OCI-LY3 (cell line): ENCODE measurements at regions not wholly inside any gene's neighbourhood (a gene's known extent, or its start where the extent isn't known, plus 50 kb on each side); places are given as distances from the start of the nearest gene placed in this dataset.

Experiments used
- H2AFZ ChIP-seq: fragments of 200-600, 300-600 bp; shearing (Covaris generic); 2 replicates; pipeline ENCODE4 v1.6.0; 2014; ENCODE audit warnings: antibody characterized with exemption, low read depth, low read length
- H3K27ac ChIP-seq: fragments of 200-600, 300-600 bp; sonication (generic); 2 replicates; pipeline ENCODE4 v1.5.1; 2014; ENCODE audit warnings: mild to moderate bottlenecking, low read length, moderate library complexity, mixed read lengths
- H3K27me3 ChIP-seq: fragments of 200-600, 300-600 bp; sonication (generic); 2 replicates; pipeline ENCODE4 v1.6.1; 2014; ENCODE audit warnings: low read depth, low read length, mixed read lengths
- H3K36me3 ChIP-seq: fragments of 200-600, 300-600 bp; sonication (generic); replicated peaks from 2 replicates; pipeline ENCODE3; 2014; ENCODE audit warnings: low read depth, low read length, mixed read lengths
- H3K4me1 ChIP-seq: fragments of 300-600, 200-600 bp; sonication (generic); 2 replicates; pipeline ENCODE4 v1.6.1; 2014; ENCODE audit warnings: low read length, mixed read lengths
- H3K4me2 ChIP-seq: fragments of 200-600, 300-600 bp; sonication (generic); 2 replicates; pipeline ENCODE4 v1.6.1; 2014; ENCODE audit warnings: low read length, mixed read lengths
- H3K4me3 ChIP-seq: fragments of 300-600, 200-600 bp; sonication (generic); 2 replicates; pipeline ENCODE4 v1.5.1; 2014; ENCODE audit warnings: antibody characterized with exemption, mild to moderate bottlenecking, low read length, moderate library complexity
- H3K79me2 ChIP-seq: fragments of 300-600, 200-600 bp; shearing (Covaris generic); 2 replicates; pipeline ENCODE4 v1.6.1; 2014; ENCODE audit warnings: mild to moderate bottlenecking, low read length, mixed read lengths
- H3K9ac ChIP-seq: fragments of 300-600, 200-600 bp; shearing (Covaris generic); 2 replicates; pipeline ENCODE4 v1.6.0; 2014; ENCODE audit warnings: mild to moderate bottlenecking, low read length, moderate library complexity
- H3K9me3 ChIP-seq: fragments of 200-600, 300-600 bp; shearing (Covaris generic); 2 replicates; pipeline ENCODE4 v1.6.1; 2014; ENCODE audit warnings: low read length, mixed read lengths; ENCODE audit not compliant: insufficient read depth
- H4K20me1 ChIP-seq: fragments of 200-600, 300-600 bp; sonication (generic); 2 replicates; pipeline ENCODE4 v1.6.1; 2016; ENCODE audit warnings: low read length, mixed read lengths; ENCODE audit not compliant: insufficient read depth
- EZH2phosphoT487 ChIP-seq: fragments of 200-600 bp; shearing (Covaris generic); IDR thresholded peaks from 2 replicates; pipeline ENCODE4 v1.6.1; 2018; ENCODE audit warnings: antibody characterized with exemption, mixed run types, low read depth
- TF ChIP-seq, protein P1 (sequence below): fragments of 200-600, 300-600 bp; sonication (generic); IDR thresholded peaks from 2 replicates; pipeline ENCODE4 v1.5.1; 2014; ENCODE audit warnings: antibody characterized with exemption, low read length, low read depth

DNA sequence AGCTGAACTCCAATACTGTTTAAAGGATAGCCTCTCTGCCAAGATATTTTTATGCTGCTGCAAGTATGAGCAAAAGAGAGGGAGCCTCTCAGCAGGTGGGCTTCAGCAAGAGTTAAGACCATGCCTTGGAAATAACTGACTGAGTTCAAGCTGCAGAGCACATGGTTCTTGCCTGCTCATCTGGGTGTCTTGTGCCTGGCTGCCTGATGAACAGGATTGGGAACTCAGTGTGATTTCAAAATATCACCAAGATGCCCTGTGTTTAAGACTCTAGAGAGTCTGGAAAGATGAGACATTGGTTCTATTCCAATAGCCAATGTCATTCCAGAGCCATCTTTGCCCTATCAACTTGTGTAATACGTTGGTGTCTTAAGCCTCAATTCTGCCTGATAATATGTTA lies 147.5 kb upstream of the VEPH1 start:
- TF ChIP-seq, protein P1, sequence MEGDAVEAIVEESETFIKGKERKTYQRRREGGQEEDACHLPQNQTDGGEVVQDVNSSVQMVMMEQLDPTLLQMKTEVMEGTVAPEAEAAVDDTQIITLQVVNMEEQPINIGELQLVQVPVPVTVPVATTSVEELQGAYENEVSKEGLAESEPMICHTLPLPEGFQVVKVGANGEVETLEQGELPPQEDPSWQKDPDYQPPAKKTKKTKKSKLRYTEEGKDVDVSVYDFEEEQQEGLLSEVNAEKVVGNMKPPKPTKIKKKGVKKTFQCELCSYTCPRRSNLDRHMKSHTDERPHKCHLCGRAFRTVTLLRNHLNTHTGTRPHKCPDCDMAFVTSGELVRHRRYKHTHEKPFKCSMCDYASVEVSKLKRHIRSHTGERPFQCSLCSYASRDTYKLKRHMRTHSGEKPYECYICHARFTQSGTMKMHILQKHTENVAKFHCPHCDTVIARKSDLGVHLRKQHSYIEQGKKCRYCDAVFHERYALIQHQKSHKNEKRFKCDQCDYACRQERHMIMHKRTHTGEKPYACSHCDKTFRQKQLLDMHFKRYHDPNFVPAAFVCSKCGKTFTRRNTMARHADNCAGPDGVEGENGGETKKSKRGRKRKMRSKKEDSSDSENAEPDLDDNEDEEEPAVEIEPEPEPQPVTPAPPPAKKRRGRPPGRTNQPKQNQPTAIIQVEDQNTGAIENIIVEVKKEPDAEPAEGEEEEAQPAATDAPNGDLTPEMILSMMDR = no peak
- TF ChIP-seq EZH2phosphoT487 = no peak

DNA sequence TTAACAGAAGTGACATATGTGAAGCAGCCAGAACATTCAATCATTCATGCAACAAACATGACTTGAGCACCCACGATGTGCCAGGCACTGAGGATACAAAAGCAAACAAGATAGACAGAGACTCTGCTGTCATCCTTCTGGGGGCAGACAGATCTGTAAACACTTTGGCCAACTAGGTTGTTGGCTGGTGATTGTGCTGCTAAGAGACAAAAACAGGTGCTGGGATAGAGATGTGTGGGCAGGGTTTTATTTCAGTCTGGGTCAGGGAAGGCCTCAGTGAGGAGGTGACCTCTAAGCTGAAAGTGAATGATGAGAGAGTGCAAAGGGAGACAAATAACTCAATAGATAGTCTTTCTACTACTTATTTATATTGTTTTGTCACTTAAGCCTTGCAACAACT lies 147.0 kb upstream of the VEPH1 start:
- no peak for TF ChIP-seq EZH2phosphoT487
- TF ChIP-seq, protein P1 = no peak
- no peaks in the 10 kb centered on the region for H3K4me1 ChIP-seq
- H2AFZ ChIP-seq = no peak overlapping the region

More for the DNA sequence above, 147.5 kb upstream of the VEPH1 start:
- Histone ChIP-seq H3K36me3 (no peaks in the 10 kb centered on the region), H4K20me1 (no peaks in the 10 kb centered on the region), H3K9me3 (no peaks in the 10 kb centered on the region), H3K27ac (no peak overlapping the region), H3K4me3 (no peak overlapping the region), H3K4me2 (no peak overlapping the region), H3K4me1 (no peaks in the 10 kb centered on the region), H2AFZ (no peak overlapping the region), H3K27me3 (no peaks in the 10 kb centered on the region), H3K79me2 (no peaks in the 10 kb centered on the region), H3K9ac (no peak overlapping the region)

GRCh38 chr3:157649511-157649910 lies 146.3 kb upstream of the VEPH1 start:
- Histone ChIP-seq H3K4me3 (no peak overlapping the region), H2AFZ (no peak overlapping the region)

More for the DNA sequence above, 147.0 kb upstream of the VEPH1 start:
- no peaks in the 10 kb centered on the region for H4K20me1 ChIP-seq
- H3K27me3 ChIP-seq = no peaks in the 10 kb centered on the region
- no peaks in the 10 kb centered on the region for H3K9me3 ChIP-seq
- no peak overlapping the region for H3K9ac ChIP-seq
- H3K27ac ChIP-seq = no peak overlapping the region
- H3K79me2 ChIP-seq = no peaks in the 10 kb centered on the region
- H3K36me3 ChIP-seq = no peaks in the 10 kb centered on the region
- no peak overlapping the region for H3K4me2 ChIP-seq
- no peak overlapping the region for H3K4me3 ChIP-seq

GRCh38 chr3:157647820-157648219 lies 144.6 kb upstream of the VEPH1 start:
- Histone ChIP-seq H3K79me2 (no peaks in the 10 kb centered on the region), H2AFZ (no peak overlapping the region), H3K9ac (no peak overlapping the region), H3K4me1 (no peaks in the 10 kb centered on the region), H3K4me2 (no peak overlapping the region), H3K4me3 (no peak overlapping the region), H3K36me3 (no peaks in the 10 kb centered on the region), H3K27ac (no peak overlapping the region), H4K20me1 (no peaks in the 10 kb centered on the region), H3K27me3 (no peaks in the 10 kb centered on the region), H3K9me3 (no peaks in the 10 kb centered on the region)
- TF ChIP-seq, protein P1 = no peak
- TF ChIP-seq EZH2phosphoT487 = no peak

More at GRCh38 chr3:157649511-157649910, 146.3 kb upstream of the VEPH1 start:
- Histone ChIP-seq H3K27ac (no peak overlapping the region), H3K27me3 (no peaks in the 10 kb centered on the region), H3K36me3 (no peaks in the 10 kb centered on the region), H3K4me2 (no peak overlapping the region), H4K20me1 (no peaks in the 10 kb centered on the region), H3K4me1 (no peaks in the 10 kb centered on the region), H3K9me3 (no peaks in the 10 kb centered on the region), H3K79me2 (no peaks in the 10 kb centered on the region), H3K9ac (no peak overlapping the region)
- TF ChIP-seq EZH2phosphoT487 = no peak
- TF ChIP-seq, protein P1 = no peak
